GM23248 (cell line): ENCODE measurements at regions not wholly inside any gene's neighbourhood (a gene's known extent, or its start where the extent isn't known, plus 50 kb on each side); places are given as distances from the start of the nearest gene placed in this dataset. TPM values are rescaled to one million over a fixed set of nuclear protein-coding genes. Genes with fewer than 3 reads are reported as not detected.

Experiments used
- DNase-seq: peaks from one replicate; pipeline ENCODE4 v3.0.0-alpha.2; 2015
- H2AFZ ChIP-seq: fragments of 200-600 bp; sonication (generic); 2 replicates; pipeline ENCODE4 v1.6.1; 2016; ENCODE audit warnings: antibody characterized with exemption
- H3F3A ChIP-seq: fragments of 200-600 bp; sonication (generic); 2 replicates; pipeline ENCODE4 v1.6.1; 2016; ENCODE audit warnings: mild to moderate bottlenecking, antibody characterized with exemption, mixed run types; ENCODE audit not compliant: insufficient read depth
- H3K27ac ChIP-seq: fragments of 200-600 bp; sonication (generic); 2 replicates; pipeline ENCODE4 v1.5.1; 2016; ENCODE audit warnings: mild to moderate bottlenecking
- H3K27me3 ChIP-seq: fragments of 200-600 bp; sonication (generic); replicated peaks from 2 replicates; pipeline ENCODE4 v1.6.1; 2016; ENCODE audit warnings: mild to moderate bottlenecking; ENCODE audit not compliant: insufficient read depth
- H3K36me3 ChIP-seq: fragments of 200-600 bp; sonication (generic); 2 replicates; pipeline ENCODE4 v1.6.1; 2016; ENCODE audit warnings: low read depth, mild to moderate bottlenecking
- H3K4me1 ChIP-seq: fragments of 200-600 bp; sonication (generic); 2 replicates; pipeline ENCODE4 v1.6.1; 2016; ENCODE audit warnings: mild to moderate bottlenecking; ENCODE audit not compliant: insufficient read depth
- H3K4me2 ChIP-seq: fragments of 200-600 bp; sonication (generic); one replicate; pipeline ENCODE4 v1.6.1; 2016; ENCODE audit warnings: mild to moderate bottlenecking; ENCODE audit not compliant: unreplicated experiment
- H3K4me3 ChIP-seq: fragments of 200-600 bp; sonication (generic); 2 replicates; pipeline ENCODE4 v1.5.1; 2016; ENCODE audit warnings: mild to moderate bottlenecking
- H3K79me2 ChIP-seq: fragments of 200-600 bp; sonication (generic); 2 replicates; pipeline ENCODE4 v1.6.1; 2016; ENCODE audit warnings: mild to moderate bottlenecking; ENCODE audit not compliant: insufficient read depth
- H3K9ac ChIP-seq: fragments of 200-600 bp; sonication (generic); 2 replicates; pipeline ENCODE4 v1.6.1; 2016; ENCODE audit warnings: mild to moderate bottlenecking
- H3K9me2 ChIP-seq: fragments of 200-600 bp; sonication (generic); 2 replicates; pipeline ENCODE4 v1.6.1; 2016; ENCODE audit warnings: mixed run types, mild to moderate bottlenecking, moderate library complexity; ENCODE audit not compliant: insufficient read depth
- H3K9me3 ChIP-seq: fragments of 200-600 bp; sonication (generic); one replicate; pipeline ENCODE4 v1.6.1; 2017; ENCODE audit warnings: low read depth
- H4K20me1 ChIP-seq: fragments of 200-600 bp; sonication (generic); 2 replicates; pipeline ENCODE4 v1.6.0; 2016; ENCODE audit not compliant: insufficient read depth
- EZH2 ChIP-seq: fragments of 200-600 bp; sonication (generic); IDR thresholded peaks from 2 replicates; pipeline ENCODE4 v1.6.1; 2018; ENCODE audit warnings: antibody characterized with exemption, mild to moderate bottlenecking; ENCODE audit not compliant: insufficient read depth, poor library complexity, severe bottlenecking
- EZH2phosphoT487 ChIP-seq: fragments of 200-600 bp; sonication (generic); IDR thresholded peaks from 2 replicates; pipeline ENCODE4 v1.6.1; 2018; ENCODE audit warnings: antibody characterized with exemption, moderate library complexity, mild to moderate bottlenecking, low read depth; ENCODE audit not compliant: insufficient read depth
- WGBS, 2 experiments: methylation state at CpG; one replicate each; pipeline ENCODE4 v1.1.6; 2015 to 2017; ENCODE audit warnings: low lambda C conversion rate in 2 of 2, low coverage in 1 of 2; ENCODE audit errors: missing lambda C conversion rate in 2 of 2; 5-methylcytosine and 5-hydroxymethylcytosine counted together
- in situ Hi-C: fragments of 300-500 bp; cut with MboI; formaldehyde crosslinking; loops from 2 replicates; pipeline ENCODE4 v1.15.0; 2020
- small RNA-seq: library from RNA; depleted of rRNA; stranded (forward); fragments of <200 nt; gene quantifications from one replicate; pipeline ENCODE3, GENCODE V24; 2014; ENCODE audit warnings: low read depth, low replicate concordance

DNA sequence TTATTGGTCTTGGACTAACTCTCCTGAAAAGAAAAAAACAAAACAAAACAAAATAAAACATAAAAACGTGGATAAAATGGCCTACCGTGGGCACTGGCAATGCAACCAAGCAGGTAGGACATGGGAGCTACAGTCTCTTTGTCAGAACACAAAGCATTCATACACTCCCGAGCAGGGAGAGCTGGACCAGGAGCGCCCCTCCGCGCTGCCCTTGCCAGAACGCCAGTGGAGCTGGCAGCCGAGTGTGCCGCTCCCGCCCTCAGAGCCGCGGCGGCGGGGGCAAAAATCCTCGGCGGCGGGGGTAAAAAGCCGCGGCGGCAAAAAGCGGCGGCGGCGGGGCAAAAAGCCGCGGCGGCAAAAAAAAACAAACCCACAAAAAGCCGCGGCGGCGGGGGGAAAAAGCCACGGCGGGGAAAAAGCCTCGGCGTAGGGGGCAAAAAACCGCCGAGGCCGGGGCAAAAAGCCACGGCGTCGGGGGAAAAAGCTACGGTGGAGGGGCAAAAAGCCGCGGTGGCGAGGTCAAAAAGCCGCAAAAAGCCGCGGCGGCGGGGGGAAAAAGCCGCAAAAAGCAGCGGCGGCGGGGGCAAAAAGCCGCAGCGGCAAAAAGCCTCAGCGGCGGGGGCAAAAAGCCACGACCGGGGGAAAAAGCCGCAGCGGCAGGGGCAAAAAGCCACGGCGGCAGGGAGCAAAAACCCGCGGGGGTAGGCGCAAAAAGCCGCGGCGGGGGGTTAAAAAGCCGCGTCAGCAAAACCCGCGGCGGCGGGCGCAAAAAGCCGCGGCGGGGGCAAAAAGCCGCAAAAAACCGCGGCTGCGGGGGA lies 418.1 kb downstream of the ZNF716 start:
- peak; percentile 19; the same call in 1 of the 2 replicates for TF ChIP-seq EZH2phosphoT487
- TF ChIP-seq EZH2 = no peak
- Histone ChIP-seq H3K27ac (no peak overlapping the region), H3K4me1 (no peaks in the 10 kb centered on the region), H3K4me2 (peak overlapping the region; percentile 74), H3K36me3 (no peaks in the 10 kb centered on the region), H3K9me3 (no peaks in the 10 kb centered on the region), H3K9me2 (no peaks in the 10 kb centered on the region), H3K4me3 (peak overlapping the region; percentile 60), H3K9ac (no peak overlapping the region), H3K79me2 (no peaks in the 10 kb centered on the region), H3F3A (no peaks in the 10 kb centered on the region), H4K20me1 (no peaks in the 10 kb centered on the region), H3K27me3 (peaks cover 35% of the 10 kb centered on the region), H2AFZ (peak overlapping the region; percentile 67)
- WGBS, 2 experiments = 7 to 9% methylated on average over 34 to 84 of the region's 84 CpGs
- DNase-seq = peak; percentile 22
- in situ Hi-C loops = no loop called here

DNA sequence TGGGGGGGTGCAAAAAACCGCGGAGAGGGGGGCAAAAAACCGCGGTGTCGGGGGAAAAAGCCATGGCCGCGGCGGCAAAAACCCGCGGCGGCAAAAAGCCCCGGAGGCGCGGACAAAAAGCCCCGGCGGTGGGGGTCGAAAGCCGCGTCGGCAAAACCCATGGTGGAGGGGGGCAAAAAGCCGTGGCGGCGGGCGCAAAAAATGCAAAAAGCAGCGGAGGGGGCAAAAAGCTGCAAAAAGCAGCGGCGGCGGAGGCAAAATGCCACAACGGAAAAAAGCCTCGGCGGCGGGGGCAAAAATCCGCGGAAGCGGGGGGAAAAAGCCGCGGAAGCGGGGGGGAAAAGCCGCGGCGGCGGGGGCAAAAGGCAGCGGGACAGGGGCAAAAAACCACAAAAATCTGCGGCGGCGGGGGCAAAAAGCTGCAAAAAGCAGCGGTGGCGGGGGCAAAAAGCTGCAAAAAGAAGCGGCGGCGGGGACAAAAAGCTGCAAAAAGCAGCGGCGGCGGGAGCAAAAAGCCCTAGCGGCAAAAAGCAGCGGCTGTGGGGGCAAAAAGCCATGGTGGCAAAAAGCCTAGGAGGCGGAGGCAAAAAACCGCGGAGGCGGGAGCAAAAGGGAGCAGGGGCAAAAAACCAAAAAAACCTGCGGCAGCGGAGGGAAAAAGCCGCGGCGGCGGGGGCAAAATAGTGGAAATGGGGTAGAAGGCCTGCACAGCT lies 418.9 kb downstream of the ZNF716 start:
- Histone ChIP-seq H3K27ac (no peak overlapping the region), H3K4me1 (no peaks in the 10 kb centered on the region), H3K36me3 (no peaks in the 10 kb centered on the region), H3K27me3 (peaks cover 35% of the 10 kb centered on the region), H3K4me3 (peak overlapping the region; percentile 60), H3F3A (no peaks in the 10 kb centered on the region), H4K20me1 (no peaks in the 10 kb centered on the region), H3K9me3 (no peaks in the 10 kb centered on the region), H3K4me2 (peak overlapping the region; percentile 74), H3K9me2 (no peaks in the 10 kb centered on the region), H3K9ac (no peak overlapping the region), H3K79me2 (no peaks in the 10 kb centered on the region), H2AFZ (peak overlapping the region; percentile 67)
- in situ Hi-C loops = no loop called here
- peak; percentile 52 for DNase-seq
- WGBS, 2 experiments = 6 to 8% methylated on average over 38 to 66 of the region's 66 CpGs
- TF ChIP-seq EZH2phosphoT487 = peak; percentile 78; the same call in 1 of the 2 replicates
- TF ChIP-seq EZH2 = peak; percentile 88

Small RNA genes lying in the stretch of these regions (small RNA-seq; reads per million reads assigned to genes)
- gene AC023141.11 (not detected), gene AC023141.12 (not detected), gene AC023141.8 (not detected)
